Spleen (tissue), 11 donors: ENCODE measurements at regions not wholly inside any gene's neighbourhood (a gene's known extent, or its start where the extent isn't known, plus 50 kb on each side); places are given as distances from the start of the nearest gene placed in this dataset.

ENCODE experiments used
- DNase-seq: peaks from one replicate; pipeline ENCODE4 v3.0.0-alpha.2; 2020
- H3K27ac ChIP-seq, 8 donors: fragments of 200-600 bp; sonication (generic) in 7 of 8; 1 replicate in 4 of 8; 2 replicates in 4 of 8; pipeline versions ENCODE4 v1.5.0 to v1.8.0; 2016 to 2021; ENCODE audit warnings: inconsistent platforms in 4 of 8, mild to moderate bottlenecking in 4 of 8, moderate library complexity in 1 of 8
- H3K27me3 ChIP-seq, 7 donors: fragments of 200-600 bp; sonication (generic) in 6 of 7; replicated peaks in 1 of 7; 1 replicate in 4 of 7; 2 replicates in 3 of 7; pipeline versions ENCODE4 v1.5.0 to v1.8.0; 2016 to 2021; ENCODE audit warnings: inconsistent platforms in 3 of 7, mild to moderate bottlenecking in 1 of 7
- H3K36me3 ChIP-seq, 6 donors: fragments of 200-600 bp; sonication (generic) in 5 of 6; 1 replicate in 4 of 6; 2 replicates in 2 of 6; pipeline versions ENCODE4 v1.5.0 to v1.8.0; 2016 to 2021; ENCODE audit warnings: inconsistent platforms in 2 of 6
- H3K4me1 ChIP-seq, 6 donors: fragments of 200-600 bp; sonication (generic) in 5 of 6; 1 replicate in 3 of 6; 2 replicates in 3 of 6; pipeline versions ENCODE4 v1.5.0 to v1.8.0; 2016 to 2021; ENCODE audit warnings: inconsistent platforms in 3 of 6
- H3K4me3 ChIP-seq, 8 donors: fragments of 200-600 bp; sonication (generic) in 7 of 8; 1 replicate in 4 of 8; 2 replicates in 4 of 8; pipeline versions ENCODE4 v1.5.0 to v1.8.0; 2016 to 2021; ENCODE audit warnings: inconsistent platforms in 4 of 8, mild to moderate bottlenecking in 4 of 8, moderate library complexity in 2 of 8
- H3K9me3 ChIP-seq, 8 donors: fragments of 200-600 bp; sonication (generic) in 7 of 8; 1 replicate in 4 of 8; 2 replicates in 4 of 8; pipeline versions ENCODE4 v1.5.0 to v1.8.0; 2016 to 2021; ENCODE audit warnings: inconsistent platforms in 4 of 8
- CTCF ChIP-seq, 11 experiments: fragments of 200-600 bp in 7 of 11; fragments of 450-650 bp in 4 of 11; sonication (generic) in 4 of 11; IDR thresholded peaks in 8 of 11; conservative IDR thresholded peaks in 3 of 11; 1 replicate in 7 of 11; 2 replicates in 4 of 11; pipeline versions ENCODE4 v1.4.0 to v1.8.0; 2016 to 2021; ENCODE audit warnings: antibody characterized with exemption in 11 of 11, inconsistent platforms in 4 of 11, mild to moderate bottlenecking in 1 of 11
- POLR2A ChIP-seq, 3 donors: fragments of 450-650 bp; IDR thresholded peaks; one replicate each; pipeline ENCODE4 v1.5.1; 2017; ENCODE audit warnings: antibody characterized with exemption in 3 of 3, mild to moderate bottlenecking in 1 of 3
- POLR2AphosphoS5 ChIP-seq, 3 donors: sonication (generic); formaldehyde crosslinking; IDR thresholded peaks; one replicate each; pipeline ENCODE4 v1.5.1; 2017; ENCODE audit warnings: antibody characterized with exemption in 3 of 3
- WGBS, 5 donors: extraction: QIAGEN DNeasy Blood & Tissue Kit in 3 of 5; methylation state at CpG; one replicate each; pipeline versions ENCODE4 v1.1.5 to v1.1.7; 2013 to 2018; 5-methylcytosine and 5-hydroxymethylcytosine counted together
- intact Hi-C: fragments of 100-400 bp; cut with DNase I; formaldehyde crosslinking; loops from one replicate; pipeline ENCODE4 v1.15.0; 2023; ENCODE audit warnings: low total_unique reads
- donor health status: healthy with polysubstance abuse.
- donor health status: DM: no; HTN: no; CAD: no; lungs with moderate emphysema.
- donor health status: DM: no; HTN: no; CAD: no.
- donor health status: Bipolar disorder and iron deficiency.
- donor health status: healthy.
- donor health status: DM: no; HTN: no; CAD: no.
- donor health status: DM: yes; HTN: yes; CAD: no.

GRCh38 chr3:187567021-187567420 lies 103.2 kb downstream of the SST start:
- peaks cover 0 to 7% (median 0%) of the 10 kb centered on the region in 6 donors for H3K4me1 ChIP-seq
- no peak overlapping the region for H3K27ac ChIP-seq
- no peaks in the 10 kb centered on the region for H3K36me3 ChIP-seq
- H3K27me3 ChIP-seq, result peaks cover 0 to 7% (median 0%) of the 10 kb centered on the region in 7 donors
- intact Hi-C loops, result no loop called here
- H3K4me3 ChIP-seq, result no peak overlapping the region
- DNase-seq, result no peak
- WGBS, 5 donors, result 25 to 58% (median 41%) methylated on average over 2 of the region's 2 CpGs
- TF ChIP-seq POLR2A (IDR thresholded peaks at IDR 0.05) (no peak), POLR2AphosphoS5 (IDR thresholded peaks at IDR 0.05) (no peak), CTCF (IDR thresholded peaks at IDR 0.05 in 8 of 11, conservative IDR thresholded peaks at IDR 0.05 in 3 of 11) (no peak)
- no peaks in the 10 kb centered on the region for H3K9me3 ChIP-seq

GRCh38 chr3:187565701-187566100 lies 104.5 kb downstream of the SST start:
- H3K4me3 ChIP-seq, result no peak overlapping the region
- no peak overlapping the region for H3K27ac ChIP-seq
- intact Hi-C loops, result no loop called here
- TF ChIP-seq CTCF (IDR thresholded peaks at IDR 0.05 in 8 of 11, conservative IDR thresholded peaks at IDR 0.05 in 3 of 11) (no peak), POLR2AphosphoS5 (IDR thresholded peaks at IDR 0.05) (no peak), POLR2A (IDR thresholded peaks at IDR 0.05) (no peak)
- 83 to 92% (median 92%) methylated on average over 5 of the region's 5 CpGs for WGBS, 5 donors
- no peaks in the 10 kb centered on the region for H3K9me3 ChIP-seq
- H3K36me3 ChIP-seq, result no peaks in the 10 kb centered on the region
- H3K27me3 ChIP-seq, result peaks cover 0 to 7% (median 0%) of the 10 kb centered on the region in 7 donors
- H3K4me1 ChIP-seq, result peaks cover 0 to 7% (median 0%) of the 10 kb centered on the region in 6 donors
- no peak for DNase-seq

- Histone ChIP-seq H3K4me1 (no peaks in the 10 kb centered on the region), H3K4me3 (no peak overlapping the region), H3K27ac (no peak overlapping the region), H3K27me3 (no peaks in the 10 kb centered on the region), H3K36me3 (no peaks in the 10 kb centered on the region), H3K9me3 (no peaks in the 10 kb centered on the region)
- DNase-seq, result no peak
- intact Hi-C loops, result no loop called here
- 71 to 77% (median 74%) methylated on average over 2 of the region's 2 CpGs for whole genome bisulfite sequencing, 5 donors
- TF ChIP-seq POLR2A (IDR thresholded peaks at IDR 0.05) (no peak), POLR2AphosphoS5 (IDR thresholded peaks at IDR 0.05) (no peak), CTCF (IDR thresholded peaks at IDR 0.05 in 8 of 11, conservative IDR thresholded peaks at IDR 0.05 in 3 of 11) (no peak)
Measured at GRCh38 chr3:187558990-187559389, 111.2 kb downstream of the SST start.

- peaks cover 0 to 20% (median 0%) of the 10 kb centered on the region in 7 donors for H3K27me3 ChIP-seq
- no peaks in the 10 kb centered on the region for H3K36me3 ChIP-seq
- DNase-seq, result no peak
- no peaks in the 10 kb centered on the region for H3K9me3 ChIP-seq
- no peak overlapping the region for H3K4me3 ChIP-seq
- H3K4me1 ChIP-seq, result no peaks in the 10 kb centered on the region
- intact Hi-C loops, result no loop called here
- no peak overlapping the region for H3K27ac ChIP-seq
- no peak for TF ChIP-seq POLR2A (IDR thresholded peaks at IDR 0.05)
- no peak for TF ChIP-seq POLR2AphosphoS5 (IDR thresholded peaks at IDR 0.05)
- no peak for TF ChIP-seq CTCF (IDR thresholded peaks at IDR 0.05 in 8 of 11, conservative IDR thresholded peaks at IDR 0.05 in 3 of 11)
Measured at GRCh38 chr3:187551416-187551815, 118.8 kb downstream of the SST start.
